Right lung (tissue), 2 donors: ENCODE measurements at regions not wholly inside any gene's neighbourhood (a gene's known extent, or its start where the extent isn't known, plus 50 kb on each side); places are given as distances from the start of the nearest gene placed in this dataset.
"Not testable (repeated sequence)": the region's sequence is repeated elsewhere in the genome, so short reads cannot be mapped to it uniquely, and the experiment has no call there.

ENCODE experiments used
- DNase-seq, 2 donors: peaks; one replicate each; pipeline ENCODE4 v3.0.0-alpha.2; 2013

- DNase-seq, result no peak
Observed at GRCh38 chr16:86955136-86955855, 361.9 kb downstream of the C16orf95 start.

- DNase-seq, result no peak
Observed at GRCh38 chr16:86956437-86956836, 360.8 kb downstream of the C16orf95 start.

- DNase-seq, result not testable (repeated sequence)
Observed at GRCh38 chr16:86957662-86958198, 359.5 kb downstream of the C16orf95 start.

GRCh38 chr16:86958423-86958822 lies 358.8 kb downstream of the C16orf95 start:
- DNase-seq, result no peak

- peak; percentile 47 to 56 for DNase-seq
Observed at GRCh38 chr16:86959091-86959651, 358.0 kb downstream of the C16orf95 start.

GRCh38 chr16:86959729-86960128 lies 357.5 kb downstream of the C16orf95 start:
- no peak for DNase-seq

- no peak for DNase-seq
Observed at GRCh38 chr16:86960266-86960665, 356.9 kb downstream of the C16orf95 start.

GRCh38 chr16:86961171-86961601 lies 356.0 kb downstream of the C16orf95 start:
- DNase-seq, result peak; percentile 42 to 50

GRCh38 chr16:86962259-86962658 lies 354.9 kb downstream of the C16orf95 start:
- DNase-seq, result no peak

GRCh38 chr16:86962913-86963312 lies 354.3 kb downstream of the C16orf95 start:
- DNase-seq, result no peak

GRCh38 chr16:86963600-86964575 lies 353.3 kb downstream of the C16orf95 start:
- DNase-seq, result no peak

- DNase-seq, result no peak
Observed at GRCh38 chr16:86964796-86965241, 352.4 kb downstream of the C16orf95 start.

GRCh38 chr16:86965331-86965730 lies 351.9 kb downstream of the C16orf95 start:
- no peak for DNase-seq

GRCh38 chr16:86965840-86966550 lies 351.2 kb downstream of the C16orf95 start:
- no peak for DNase-seq

- no peak for DNase-seq
Observed at GRCh38 chr16:86966777-86967176, 350.4 kb downstream of the C16orf95 start.

- DNase-seq, result no peak
Observed at GRCh38 chr16:86968866-86969265, 348.3 kb downstream of the C16orf95 start.

GRCh38 chr16:86969716-86970115 lies 347.5 kb downstream of the C16orf95 start:
- no peak for DNase-seq

GRCh38 chr16:86970279-86970678 lies 346.9 kb downstream of the C16orf95 start:
- DNase-seq, result no peak

- DNase-seq, result no peak
Observed at GRCh38 chr16:86970726-86971125, 346.5 kb downstream of the C16orf95 start.

GRCh38 chr16:86971251-86971650 lies 345.9 kb downstream of the C16orf95 start:
- DNase-seq, result peak in 1 of 2 donors; percentile 25

GRCh38 chr16:86974120-86974519 lies 343.1 kb downstream of the C16orf95 start:
- DNase-seq, result no peak
